CD14-positive monocyte (primary cell): ENCODE measurements at regions not wholly inside any gene's neighbourhood (a gene's known extent, or its start where the extent isn't known, plus 50 kb on each side); places are given as distances from the start of the nearest gene placed in this dataset.
A peak's percentile ranks its signal among the peaks of the same experiment; 100 is the strongest.

ENCODE experiments used
- DNase-seq, 3 donors: peaks; one replicate each; pipeline ENCODE4 v3.0.0-alpha.2; 2011 to 2022
- H2AFZ ChIP-seq: 2 replicates; pipeline ENCODE4 v1.6.0; 2012; ENCODE audit warnings: mild to moderate bottlenecking, low read depth, low read length, inconsistent platforms; ENCODE audit not compliant: insufficient read depth, poor library complexity, severe bottlenecking
- H3K27ac ChIP-seq, 2 donors: 1 replicate in 1 of 2; 2 replicates in 1 of 2; pipeline ENCODE4 v1.5.1; 2012 to 2013; ENCODE audit warnings: low read length in 2 of 2, control low read depth in 1 of 2, inconsistent platforms in 1 of 2, low read depth in 1 of 2, mild to moderate bottlenecking in 1 of 2
- H3K27me3 ChIP-seq, 2 donors: one replicate each; pipeline versions ENCODE4 v1.6.0 to v1.6.1; 2011 to 2013; ENCODE audit warnings: low read length in 2 of 2; ENCODE audit not compliant: control insufficient read depth in 2 of 2, insufficient read depth in 2 of 2
- H3K36me3 ChIP-seq, 2 donors: replicated peaks in 1 of 2; 1 replicate in 1 of 2; 2 replicates in 1 of 2; pipeline versions ENCODE4 v1.5.1 to v1.6.1; 2012 to 2013; ENCODE audit warnings: low read length in 2 of 2, control low read depth in 1 of 2, inconsistent platforms in 1 of 2, mild to moderate bottlenecking in 1 of 2; ENCODE audit not compliant: insufficient read depth in 2 of 2, control insufficient read depth in 1 of 2
- H3K4me1 ChIP-seq, 2 donors: 1 replicate in 1 of 2; 2 replicates in 1 of 2; pipeline versions ENCODE4 v1.5.1 to v1.6.1; 2012 to 2013; ENCODE audit warnings: low read length in 2 of 2, control low read depth in 1 of 2, inconsistent platforms in 1 of 2, mild to moderate bottlenecking in 1 of 2, moderate library complexity in 1 of 2; ENCODE audit not compliant: insufficient read depth in 2 of 2, control insufficient read depth in 1 of 2
- H3K4me2 ChIP-seq: replicated peaks from 2 replicates; pipeline ENCODE3; 2012; ENCODE audit warnings: low read length, moderate library complexity, mild to moderate bottlenecking; ENCODE audit not compliant: poor library complexity, severe bottlenecking; ENCODE audit errors: extremely low read depth
- H3K4me3 ChIP-seq, 3 experiments: fragments of 200-600 bp in 1 of 3; sonication (generic) in 1 of 3; replicated peaks in 1 of 3; 1 replicate in 2 of 3; 2 replicates in 1 of 3; pipeline ENCODE4 v1.5.1; 2011 to 2013; ENCODE audit warnings: low read length in 3 of 3, mild to moderate bottlenecking in 3 of 3, control low read depth in 2 of 3, low read depth in 2 of 3, inconsistent platforms in 1 of 3, moderate library complexity in 1 of 3
- H3K79me2 ChIP-seq: 2 replicates; pipeline ENCODE4 v1.6.0; 2012; ENCODE audit warnings: mild to moderate bottlenecking, control low read depth, inconsistent platforms, low read length, moderate library complexity; ENCODE audit not compliant: insufficient read depth
- H3K9ac ChIP-seq: 2 replicates; pipeline ENCODE4 v1.6.0; 2017; ENCODE audit warnings: low read length, mild to moderate bottlenecking; ENCODE audit not compliant: insufficient read depth, poor library complexity, severe bottlenecking
- H3K9me3 ChIP-seq, 2 donors: replicated peaks in 1 of 2; 1 replicate in 1 of 2; 2 replicates in 1 of 2; pipeline versions ENCODE4 v1.5.1 to v1.6.1; 2012 to 2013; ENCODE audit warnings: low read length in 2 of 2, control low read depth in 1 of 2; ENCODE audit not compliant: control insufficient read depth in 1 of 2, insufficient read depth in 1 of 2
- H4K20me1 ChIP-seq: 2 replicates; pipeline ENCODE4 v1.6.0; 2012; ENCODE audit warnings: mild to moderate bottlenecking, low read length, control low read depth, moderate library complexity; ENCODE audit not compliant: insufficient read depth
- H3K27ac Mint-ChIP-seq, 7 donors: one replicate each; pipeline ENCODE4 v1.8.0; 2020; ENCODE audit warnings: mild to moderate bottlenecking in 7 of 7, mixed read lengths in 7 of 7, moderate library complexity in 6 of 7, inconsistent platforms in 2 of 7
- H3K27me3 Mint-ChIP-seq, 3 donors: one replicate each; pipeline ENCODE4 v1.8.0; 2021 to 2022; ENCODE audit warnings: low read depth in 3 of 3, mild to moderate bottlenecking in 3 of 3, mixed read lengths in 3 of 3, moderate library complexity in 3 of 3, inconsistent platforms in 1 of 3
- H3K36me3 Mint-ChIP-seq, 2 donors: one replicate each; pipeline ENCODE4 v1.8.0; 2020; ENCODE audit warnings: mixed read lengths in 2 of 2, inconsistent platforms in 1 of 2, mild to moderate bottlenecking in 1 of 2
- H3K4me1 Mint-ChIP-seq: one replicate; pipeline ENCODE4 v1.8.0; 2020; ENCODE audit warnings: mild to moderate bottlenecking, mixed read lengths
- H3K4me3 Mint-ChIP-seq, 2 donors: one replicate each; pipeline ENCODE4 v1.8.0; 2020; ENCODE audit warnings: mild to moderate bottlenecking in 2 of 2, mixed read lengths in 2 of 2, moderate library complexity in 1 of 2
- H3K9me3 Mint-ChIP-seq, 7 donors: one replicate each; pipeline ENCODE4 v1.8.0; 2020 to 2022; ENCODE audit warnings: mixed read lengths in 7 of 7, mild to moderate bottlenecking in 6 of 7, moderate library complexity in 6 of 7, inconsistent platforms in 2 of 7
- CTCF ChIP-seq: fragments of 200-600 bp; IDR thresholded peaks from one replicate; pipeline ENCODE4 v1.8.0; 2022; ENCODE audit warnings: antibody characterized with exemption, mild to moderate bottlenecking
- WGBS: methylation state at CpG from one replicate; pipeline ENCODE4 v1.1.5; 2013; ENCODE audit warnings: missing lambda C conversion rate; ENCODE audit not compliant: insufficient coverage; 5-methylcytosine and 5-hydroxymethylcytosine counted together
- intact Hi-C, 2 donors: fragments of 100-400 bp; cut with micrococcal nuclease; formaldehyde crosslinking; loops; one replicate each; pipeline versions ENCODE4 v1.15.0 to v1.15.1; 2023

- DNase-seq: no peak
- TF ChIP-seq CTCF: no peak
- Histone ChIP-seq H3K79me2 (no peaks in the 10 kb centered on the region), H3K36me3 (no peaks in the 10 kb centered on the region), H3K4me3 (no peak overlapping the region), H3K4me1 (no peaks in the 10 kb centered on the region), H3K27ac (no peak overlapping the region), H2AFZ (no peak overlapping the region), H3K9ac (no peak overlapping the region), H3K4me2 (no peak overlapping the region), H3K27me3 (no peaks in the 10 kb centered on the region), H4K20me1 (no peaks in the 10 kb centered on the region), H3K9me3 (no peaks in the 10 kb centered on the region)
- no peak overlapping the region for H3K4me3 Mint-ChIP-seq
- WGBS: 79% methylated on average over 10 of the region's 11 CpGs
- no peaks in the 10 kb centered on the region for H3K4me1 Mint-ChIP-seq
- no peaks in the 10 kb centered on the region for H3K36me3 Mint-ChIP-seq
- intact Hi-C loops: no loop called here
- no peak overlapping the region for H3K27ac Mint-ChIP-seq
- H3K9me3 Mint-ChIP-seq: peaks cover 0 to 3% (median 0%) of the 10 kb centered on the region in 7 donors
- peaks cover 0 to 3% (median 3%) of the 10 kb centered on the region in 3 donors for H3K27me3 Mint-ChIP-seq
Measured at GRCh38 chr18:2281523-2282199, 289.6 kb downstream of the METTL4 start.

- no peak overlapping the region for H2AFZ ChIP-seq
- no peaks in the 10 kb centered on the region for H4K20me1 ChIP-seq
- no peaks in the 10 kb centered on the region for H3K4me1 ChIP-seq
- peaks cover 2 to 10% (median 3%) of the 10 kb centered on the region in 3 donors for H3K27me3 Mint-ChIP-seq
- H3K27me3 ChIP-seq: no peaks in the 10 kb centered on the region
- H3K36me3 ChIP-seq: no peaks in the 10 kb centered on the region
- no peak for DNase-seq
- peak overlapping the region in 1 of 7 donors; percentile 38 for H3K27ac Mint-ChIP-seq
- H3K4me2 ChIP-seq: no peak overlapping the region
- no peaks in the 10 kb centered on the region for H3K36me3 Mint-ChIP-seq
- no peak overlapping the region for H3K27ac ChIP-seq
- H3K4me3 ChIP-seq: no peak overlapping the region
- intact Hi-C loops: no loop called here
- TF ChIP-seq CTCF: no peak
- H3K9me3 ChIP-seq: no peaks in the 10 kb centered on the region
- WGBS: 95% methylated on average over 6 of the region's 7 CpGs
- H3K79me2 ChIP-seq: no peaks in the 10 kb centered on the region
- H3K9me3 Mint-ChIP-seq: peaks cover 0 to 3% (median 1%) of the 10 kb centered on the region in 7 donors
- no peak overlapping the region for H3K4me3 Mint-ChIP-seq
- H3K9ac ChIP-seq: no peak overlapping the region
- H3K4me1 Mint-ChIP-seq: no peaks in the 10 kb centered on the region
Measured at GRCh38 chr18:2293109-2293839, 278.0 kb downstream of the METTL4 start.
